ENCODE measurements at regions not wholly inside any gene's neighbourhood (a gene's known extent, or its start where the extent isn't known, plus 50 kb on each side); places are given as distances from the start of the nearest gene placed in this dataset.

DNA sequence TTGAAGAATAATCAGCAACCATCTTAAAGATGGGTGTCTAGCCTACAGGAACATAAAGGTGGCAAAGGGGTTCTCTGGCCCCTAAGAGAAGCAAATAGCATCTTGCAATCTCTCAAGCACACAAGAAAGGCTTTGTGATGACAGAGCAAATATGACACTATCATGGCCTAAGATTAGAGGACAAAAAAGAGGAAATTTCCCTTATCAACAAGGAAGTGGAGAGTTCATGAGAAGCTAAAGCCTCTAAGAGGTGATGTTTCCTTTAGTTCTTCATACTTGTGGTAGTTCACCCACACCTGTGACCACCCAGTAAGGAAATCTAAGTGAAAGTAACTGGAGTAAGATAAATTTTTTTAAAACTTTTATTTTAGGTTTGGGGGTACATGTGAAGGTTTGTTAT is 88.4 kb downstream of the OLIG3 start:
- TF ChIP-seq, protein P1, sequence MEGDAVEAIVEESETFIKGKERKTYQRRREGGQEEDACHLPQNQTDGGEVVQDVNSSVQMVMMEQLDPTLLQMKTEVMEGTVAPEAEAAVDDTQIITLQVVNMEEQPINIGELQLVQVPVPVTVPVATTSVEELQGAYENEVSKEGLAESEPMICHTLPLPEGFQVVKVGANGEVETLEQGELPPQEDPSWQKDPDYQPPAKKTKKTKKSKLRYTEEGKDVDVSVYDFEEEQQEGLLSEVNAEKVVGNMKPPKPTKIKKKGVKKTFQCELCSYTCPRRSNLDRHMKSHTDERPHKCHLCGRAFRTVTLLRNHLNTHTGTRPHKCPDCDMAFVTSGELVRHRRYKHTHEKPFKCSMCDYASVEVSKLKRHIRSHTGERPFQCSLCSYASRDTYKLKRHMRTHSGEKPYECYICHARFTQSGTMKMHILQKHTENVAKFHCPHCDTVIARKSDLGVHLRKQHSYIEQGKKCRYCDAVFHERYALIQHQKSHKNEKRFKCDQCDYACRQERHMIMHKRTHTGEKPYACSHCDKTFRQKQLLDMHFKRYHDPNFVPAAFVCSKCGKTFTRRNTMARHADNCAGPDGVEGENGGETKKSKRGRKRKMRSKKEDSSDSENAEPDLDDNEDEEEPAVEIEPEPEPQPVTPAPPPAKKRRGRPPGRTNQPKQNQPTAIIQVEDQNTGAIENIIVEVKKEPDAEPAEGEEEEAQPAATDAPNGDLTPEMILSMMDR (conservative IDR thresholded peaks at IDR 0.05; ENCODE audit: low read depth, low read length) = no peak
- TF ChIP-seq EZH2 (IDR thresholded peaks at IDR 0.05; ENCODE audit: borderline replicate concordance, low read depth, low read length, poor library complexity, severe bottlenecking) = no peak
